ENCODE measurements at regions not wholly inside any gene's neighbourhood (a gene's known extent, or its start where the extent isn't known, plus 50 kb on each side); places are given as distances from the start of the nearest gene placed in this dataset.

- Histone ChIP-seq H3K27ac (ENCODE audit: control insufficient read depth, insufficient read depth, low read length) (no peak overlapping the region), H4K20me1 (ENCODE audit: control insufficient read depth, extremely low read depth, insufficient read depth, low read length) (no peaks in the 10 kb centered on the region), H3K4me1 (ENCODE audit: control insufficient read depth, extremely low read depth, insufficient read depth, low read length) (no peaks in the 10 kb centered on the region), H3K4me3 (ENCODE audit: control insufficient read depth in 2 of 3, extremely low read depth in 1 of 3, insufficient read depth in 2 of 3, low read depth in 1 of 3, low read length in 3 of 3) (no peak overlapping the region), H3K27me3 (ENCODE audit: control insufficient read depth, extremely low read depth, insufficient read depth, low read length) (no peaks in the 10 kb centered on the region), H2AFZ (ENCODE audit: control insufficient read depth, low read length) (no peak overlapping the region), H3K36me3 (ENCODE audit: control insufficient read depth in 2 of 2, extremely low read depth in 1 of 2, insufficient read depth in 2 of 2, low read length in 2 of 2) (no peaks in the 10 kb centered on the region), H3K9me3 (ENCODE audit: control insufficient read depth, low read depth, low read length) (no peaks in the 10 kb centered on the region), H3K4me2 (ENCODE audit: control insufficient read depth, extremely low read depth, insufficient read depth, low read depth, low read length) (no peak overlapping the region), H3K9ac (ENCODE audit: control insufficient read depth, extremely low read depth, insufficient read depth, low read length) (no peak overlapping the region), H3K9me1 (ENCODE audit: control insufficient read depth, extremely low read depth, insufficient read depth, low read length) (no peaks in the 10 kb centered on the region), H3K79me2 (ENCODE audit: control insufficient read depth, insufficient read depth, low read length) (no peaks in the 10 kb centered on the region)
- dilution Hi-C loops (cut with MboI; ENCODE audit: extremely low pct_ligation_motif_present, low sequenced_read_pairs): no loop called here
- TF ChIP-seq CTCF (optimal IDR thresholded peaks at IDR 0.05 in 1 of 3, IDR thresholded peaks at IDR 0.05 in 1 of 3, conservative IDR thresholded peaks at IDR 0.05 in 1 of 3; ENCODE audit: extremely low read depth in 1 of 3, insufficient read depth in 2 of 3, low read length in 3 of 3): no peak
- DNase-seq (ENCODE audit: low read depth, low spot score) (no peak), FAIRE-seq (no peak)
These were observed 373.1 kb upstream of the DDHD1 start for GRCh38 chr14:53526200-53526599.

DNA sequence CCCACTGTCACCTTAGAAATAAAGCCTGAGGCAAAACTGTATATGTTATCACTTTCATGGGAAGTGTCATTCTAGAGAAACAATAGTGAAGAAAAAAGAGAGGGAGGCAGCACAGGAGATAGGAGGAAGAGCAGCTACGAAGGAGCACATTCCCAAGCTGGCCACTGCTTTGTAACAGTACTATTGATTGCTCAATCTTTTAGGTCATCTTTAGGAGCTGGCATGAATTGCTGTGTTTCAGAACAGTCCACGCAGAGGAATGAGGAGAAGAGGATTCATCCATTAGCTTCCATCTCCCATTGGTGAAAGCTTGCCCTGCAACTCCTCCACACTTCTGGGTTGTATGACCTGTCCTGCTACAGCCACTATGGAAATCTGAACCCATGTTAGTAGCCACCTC lies 372.5 kb upstream of the DDHD1 start:
- Histone ChIP-seq H3K4me3 (ENCODE audit: control insufficient read depth in 2 of 3, extremely low read depth in 1 of 3, insufficient read depth in 2 of 3, low read depth in 1 of 3, low read length in 3 of 3) (no peak overlapping the region), H2AFZ (ENCODE audit: control insufficient read depth, low read length) (no peak overlapping the region), H3K27me3 (ENCODE audit: control insufficient read depth, extremely low read depth, insufficient read depth, low read length) (no peaks in the 10 kb centered on the region), H3K36me3 (ENCODE audit: control insufficient read depth in 2 of 2, extremely low read depth in 1 of 2, insufficient read depth in 2 of 2, low read length in 2 of 2) (no peaks in the 10 kb centered on the region), H3K9ac (ENCODE audit: control insufficient read depth, extremely low read depth, insufficient read depth, low read length) (no peak overlapping the region), H3K79me2 (ENCODE audit: control insufficient read depth, insufficient read depth, low read length) (no peaks in the 10 kb centered on the region), H3K4me2 (ENCODE audit: control insufficient read depth, extremely low read depth, insufficient read depth, low read depth, low read length) (no peak overlapping the region), H3K9me3 (ENCODE audit: control insufficient read depth, low read depth, low read length) (no peaks in the 10 kb centered on the region), H3K27ac (ENCODE audit: control insufficient read depth, insufficient read depth, low read length) (no peak overlapping the region), H3K4me1 (ENCODE audit: control insufficient read depth, extremely low read depth, insufficient read depth, low read length) (no peaks in the 10 kb centered on the region), H3K9me1 (ENCODE audit: control insufficient read depth, extremely low read depth, insufficient read depth, low read length) (no peaks in the 10 kb centered on the region), H4K20me1 (ENCODE audit: control insufficient read depth, extremely low read depth, insufficient read depth, low read length) (no peaks in the 10 kb centered on the region)
- dilution Hi-C loops (cut with MboI; ENCODE audit: extremely low pct_ligation_motif_present, low sequenced_read_pairs): no loop called here
- no peak for TF ChIP-seq CTCF (optimal IDR thresholded peaks at IDR 0.05 in 1 of 3, IDR thresholded peaks at IDR 0.05 in 1 of 3, conservative IDR thresholded peaks at IDR 0.05 in 1 of 3; ENCODE audit: extremely low read depth in 1 of 3, insufficient read depth in 2 of 3, low read length in 3 of 3)
- no peak for TF ChIP-seq EZH2 (IDR thresholded peaks at IDR 0.05; ENCODE audit: low read length)
- FAIRE-seq: no peak
- DNase-seq (ENCODE audit: low read depth, low spot score): no peak

Measured in keratinocyte (primary cell).